Neural cell (in vitro differentiated cells): ENCODE measurements at regions not wholly inside any gene's neighbourhood (a gene's known extent, or its start where the extent isn't known, plus 50 kb on each side); places are given as distances from the start of the nearest gene placed in this dataset.

Experiments
- H2AFZ ChIP-seq: fragments of 200-600, 300-800 bp; sonication (generic), shearing (Covaris generic); 2 replicates; pipeline ENCODE4 v1.6.0; 2014; ENCODE audit warnings: low read depth, mild to moderate bottlenecking, antibody characterized with exemption, low read length, moderate library complexity
- H3F3A ChIP-seq: fragments of 200-600 bp; shearing (Covaris generic); 2 replicates; pipeline ENCODE4 v1.6.1; 2016; ENCODE audit warnings: mild to moderate bottlenecking, moderate library complexity, mixed read lengths, antibody characterized with exemption, low read length; ENCODE audit not compliant: insufficient read depth, poor library complexity, severe bottlenecking
- H3K27ac ChIP-seq: fragments of 200-600, 300-800 bp; sonication (generic), shearing (Covaris generic); 2 replicates; pipeline ENCODE4 v1.5.1; 2014; ENCODE audit warnings: mild to moderate bottlenecking, low read length, moderate library complexity
- H3K27me3 ChIP-seq: fragments of 300-800, 200-600 bp; sonication (generic), shearing (Covaris generic); 2 replicates; pipeline ENCODE4 v1.6.0; 2014; ENCODE audit warnings: mild to moderate bottlenecking, low read depth, low read length, moderate library complexity; ENCODE audit not compliant: insufficient read depth
- H3K36me3 ChIP-seq: fragments of 300-800, 200-600 bp; sonication (generic), shearing (Covaris generic); 2 replicates; pipeline ENCODE4 v1.5.1; 2014; ENCODE audit warnings: mild to moderate bottlenecking, antibody characterized with exemption, low read length, moderate library complexity; ENCODE audit not compliant: insufficient read depth
- H3K4me2 ChIP-seq: fragments of 300-800, 200-600 bp; sonication (generic), shearing (Covaris generic); 2 replicates; pipeline ENCODE4 v1.6.0; 2014; ENCODE audit warnings: mild to moderate bottlenecking, low read length
- H3K4me3 ChIP-seq: fragments of 300-800, 200-600 bp; sonication (generic), shearing (Covaris generic); 2 replicates; pipeline ENCODE4 v1.5.1; 2014; ENCODE audit warnings: mild to moderate bottlenecking, low read length, moderate library complexity
- H3K79me2 ChIP-seq: fragments of 200-600 bp; shearing (Covaris generic); replicated peaks from 2 replicates; pipeline ENCODE4 v1.6.0; 2014; ENCODE audit warnings: mild to moderate bottlenecking, low read length, moderate library complexity; ENCODE audit not compliant: insufficient read depth
- H3K9ac ChIP-seq: fragments of 300-800, 200-600 bp; sonication (generic), shearing (Covaris generic); 2 replicates; pipeline ENCODE4 v1.6.1; 2016; ENCODE audit warnings: mild to moderate bottlenecking, low read length, mixed read lengths
- H3K9me2 ChIP-seq: fragments of 200-600 bp; shearing (Covaris generic); 2 replicates; pipeline ENCODE4 v1.6.1; 2016; ENCODE audit warnings: mild to moderate bottlenecking, low read length, mixed read lengths; ENCODE audit not compliant: insufficient read depth
- H3K9me3 ChIP-seq: fragments of 200-600, 300-800 bp; sonication (generic), shearing (Covaris generic); 2 replicates; pipeline ENCODE4 v1.6.1; 2016; ENCODE audit warnings: mild to moderate bottlenecking, mixed run types, low read length, moderate library complexity, mixed read lengths
- H4K20me1 ChIP-seq: fragments of 200-600 bp; shearing (Covaris generic); 2 replicates; pipeline ENCODE4 v1.6.1; 2016; ENCODE audit warnings: mild to moderate bottlenecking, mixed run types; ENCODE audit not compliant: insufficient read depth
- CTCF ChIP-seq: fragments of 450-650 bp; IDR thresholded peaks from 2 replicates; pipeline ENCODE4 v1.5.1; 2014; ENCODE audit warnings: antibody characterized with exemption, mild to moderate bottlenecking, moderate library complexity; ENCODE audit not compliant: poor library complexity, severe bottlenecking
- EP300 ChIP-seq: fragments of 450-650 bp; conservative IDR thresholded peaks from 2 replicates; pipeline ENCODE4 v1.6.1; 2014; ENCODE audit warnings: antibody characterized with exemption, mild to moderate bottlenecking, moderate library complexity; ENCODE audit not compliant: poor library complexity, severe bottlenecking
- EZH2 ChIP-seq: fragments of 200-600, 300-800 bp; shearing (Covaris generic), sonication (generic); IDR thresholded peaks from 2 replicates; pipeline ENCODE4 v1.6.1; 2014; ENCODE audit warnings: antibody characterized with exemption, low read length, borderline replicate concordance, mild to moderate bottlenecking; ENCODE audit not compliant: insufficient read depth, poor library complexity, severe bottlenecking
- MXI1 ChIP-seq: fragments of 450-650 bp; conservative IDR thresholded peaks from 2 replicates; pipeline ENCODE4 v1.6.1; 2014; ENCODE audit warnings: antibody characterized with exemption, mild to moderate bottlenecking; ENCODE audit not compliant: poor library complexity, severe bottlenecking
- POLR2AphosphoS5 ChIP-seq: IDR thresholded peaks from 2 replicates; pipeline ENCODE4 v1.6.1; 2012
- RAD21 ChIP-seq: fragments of 450-650 bp; conservative IDR thresholded peaks from 2 replicates; pipeline ENCODE4 v1.6.1; 2014; ENCODE audit warnings: antibody characterized with exemption, mild to moderate bottlenecking, moderate library complexity
- REST ChIP-seq: IDR thresholded peaks from 2 replicates; pipeline ENCODE4 v1.6.1; 2012; ENCODE audit warnings: borderline replicate concordance
- SMC3 ChIP-seq: fragments of 450-650 bp; conservative IDR thresholded peaks from 2 replicates; pipeline ENCODE4 v1.6.1; 2014; ENCODE audit warnings: antibody characterized with exemption, mild to moderate bottlenecking, moderate library complexity; ENCODE audit not compliant: poor library complexity
- TAF1 ChIP-seq: IDR thresholded peaks from 2 replicates; pipeline ENCODE4 v1.6.1; 2012; ENCODE audit warnings: low read depth

- no peaks in the 10 kb centered on the region for H3K79me2 ChIP-seq
- H3K4me3 ChIP-seq = no peak overlapping the region
- H4K20me1 ChIP-seq = no peaks in the 10 kb centered on the region
- H3K4me2 ChIP-seq = no peak overlapping the region
- no peaks in the 10 kb centered on the region for H3K9me2 ChIP-seq
- no peak overlapping the region for H3K9ac ChIP-seq
- no peaks in the 10 kb centered on the region for H3K9me3 ChIP-seq
- no peak overlapping the region for H2AFZ ChIP-seq
- no peaks in the 10 kb centered on the region for H3F3A ChIP-seq
- H3K27ac ChIP-seq = no peak overlapping the region
- TF ChIP-seq TAF1 = no peak
- TF ChIP-seq EZH2 = no peak
- TF ChIP-seq CTCF = no peak
- TF ChIP-seq EP300 = no peak
- TF ChIP-seq RAD21 = no peak
- no peak for TF ChIP-seq REST
- TF ChIP-seq MXI1 = no peak
- no peak for TF ChIP-seq SMC3
- no peak for TF ChIP-seq POLR2AphosphoS5
- no peaks in the 10 kb centered on the region for H3K36me3 ChIP-seq
- no peaks in the 10 kb centered on the region for H3K27me3 ChIP-seq
Measured at GRCh38 chr17:65473363-65473762, 88.1 kb downstream of the AXIN2 start.

GRCh38 chr17:65472666-65473309, 88.7 kb downstream of the AXIN2 start:
- TF ChIP-seq EZH2 = no peak
- Histone ChIP-seq H3K4me2 (no peak overlapping the region), H3K9ac (no peak overlapping the region), H3K27me3 (no peaks in the 10 kb centered on the region), H2AFZ (no peak overlapping the region), H3K9me2 (no peaks in the 10 kb centered on the region), H3F3A (no peaks in the 10 kb centered on the region), H4K20me1 (no peaks in the 10 kb centered on the region), H3K79me2 (no peaks in the 10 kb centered on the region), H3K4me3 (no peak overlapping the region), H3K27ac (no peak overlapping the region), H3K36me3 (no peaks in the 10 kb centered on the region), H3K9me3 (no peaks in the 10 kb centered on the region)

GRCh38 chr17:65470783-65471182, 90.7 kb downstream of the AXIN2 start:
- H3K9me2 ChIP-seq = no peaks in the 10 kb centered on the region
- no peak for TF ChIP-seq RAD21
- no peak for TF ChIP-seq POLR2AphosphoS5
- TF ChIP-seq SMC3 = no peak
- no peak for TF ChIP-seq TAF1
- no peak for TF ChIP-seq EP300
- TF ChIP-seq CTCF = no peak
- no peaks in the 10 kb centered on the region for H3K36me3 ChIP-seq
- no peak overlapping the region for H3K4me3 ChIP-seq
- H3K79me2 ChIP-seq = no peaks in the 10 kb centered on the region
- H3K9ac ChIP-seq = no peak overlapping the region
- no peaks in the 10 kb centered on the region for H4K20me1 ChIP-seq
- no peak overlapping the region for H2AFZ ChIP-seq
- H3K9me3 ChIP-seq = no peaks in the 10 kb centered on the region
- H3K27ac ChIP-seq = no peak overlapping the region
- H3F3A ChIP-seq = no peaks in the 10 kb centered on the region
- H3K27me3 ChIP-seq = no peaks in the 10 kb centered on the region
- no peak overlapping the region for H3K4me2 ChIP-seq
